Gastrocnemius medialis (tissue), 4 donors: ENCODE measurements at regions not wholly inside any gene's neighbourhood (a gene's known extent, or its start where the extent isn't known, plus 50 kb on each side); places are given as distances from the start of the nearest gene placed in this dataset.

Experiments
- ATAC-seq, 2 donors: fragments of 150-250 bp; one replicate each; pipeline ENCODE4 v1.9.1; 2016
- DNase-seq, 2 donors: peaks; one replicate each; pipeline ENCODE4 v3.0.0-alpha.2; 2019
- H3K27ac ChIP-seq, 4 donors: fragments of 200-600 bp; sonication (generic); 1 replicate in 1 of 4; 2 replicates in 3 of 4; pipeline ENCODE4 v1.5.1; 2016 to 2018; ENCODE audit warnings: mild to moderate bottlenecking in 2 of 4, moderate library complexity in 1 of 4
- H3K27me3 ChIP-seq, 3 donors: fragments of 200-600 bp; sonication (generic) in 2 of 3; 1 replicate in 1 of 3; 2 replicates in 2 of 3; pipeline versions ENCODE4 v1.5.1 to v1.6.0; 2016 to 2019; ENCODE audit warnings: mild to moderate bottlenecking in 1 of 3, moderate library complexity in 1 of 3
- H3K36me3 ChIP-seq, 2 donors: fragments of 200-600 bp; sonication (generic) in 1 of 2; one replicate each; pipeline ENCODE4 v1.5.1; 2017 to 2018
- H3K4me1 ChIP-seq, 2 donors: fragments of 200-600 bp; sonication (generic) in 1 of 2; one replicate each; pipeline ENCODE4 v1.5.1; 2016 to 2017; ENCODE audit warnings: mild to moderate bottlenecking in 2 of 2
- H3K4me3 ChIP-seq, 4 donors: fragments of 200-600 bp; sonication (generic) in 3 of 4; 1 replicate in 1 of 4; 2 replicates in 3 of 4; pipeline ENCODE4 v1.5.1; 2016 to 2019; ENCODE audit warnings: mild to moderate bottlenecking in 2 of 4
- H3K9me3 ChIP-seq, 3 donors: fragments of 200-600 bp; sonication (generic) in 2 of 3; 1 replicate in 1 of 3; 2 replicates in 2 of 3; pipeline ENCODE4 v1.5.1; 2016 to 2019
- CTCF ChIP-seq, 5 experiments: fragments of 450-650 bp in 3 of 5; fragments of 200-600 bp in 2 of 5; sonication (generic) in 2 of 5; IDR thresholded peaks in 4 of 5; conservative IDR thresholded peaks in 1 of 5; 1 replicate in 4 of 5; 2 replicates in 1 of 5; pipeline ENCODE4 v1.5.1; 2016 to 2019; ENCODE audit warnings: antibody characterized with exemption in 5 of 5, mild to moderate bottlenecking in 3 of 5, moderate library complexity in 3 of 5
- POLR2A ChIP-seq, 2 donors: fragments of 450-650 bp; IDR thresholded peaks; one replicate each; pipeline ENCODE4 v1.6.1; 2017; ENCODE audit warnings: antibody characterized with exemption in 2 of 2, mild to moderate bottlenecking in 2 of 2, moderate library complexity in 2 of 2
- in situ Hi-C, 4 donors: fragments of 200-750 bp; cut with MboI; loops; one replicate each; pipeline versions ENCODE4 v1.15.0 to v1.8.0; 2017; ENCODE audit warnings: low sequenced_read_pairs in 4 of 4
- intact Hi-C: fragments of 100-400 bp; cut with DNase I; formaldehyde crosslinking; loops from one replicate; pipeline ENCODE4 v1.15.1; 2023; ENCODE audit warnings: low total_unique reads

GRCh38 chr11:69359735-69360480 is 66.0 kb downstream of the MYEOV start:
- in situ Hi-C loops = no loop called here
- DNase-seq (no peak), ATAC-seq (no peak)
- H3K36me3 ChIP-seq = no peaks in the 10 kb centered on the region
- no peak overlapping the region for H3K4me3 ChIP-seq
- TF ChIP-seq POLR2A (IDR thresholded peaks at IDR 0.05) (no peak), CTCF (IDR thresholded peaks at IDR 0.05 in 4 of 5, conservative IDR thresholded peaks at IDR 0.05 in 1 of 5) (no peak)
- H3K27ac ChIP-seq = no peak overlapping the region
- peaks cover 0 to 6% (median 0%) of the 10 kb centered on the region in 3 donors for H3K9me3 ChIP-seq
- intact Hi-C loops = no loop called here
- H3K27me3 ChIP-seq = no peaks in the 10 kb centered on the region
- no peaks in the 10 kb centered on the region for H3K4me1 ChIP-seq

GRCh38 chr11:69360606-69361005 is 66.7 kb downstream of the MYEOV start:
- no peak for DNase-seq
- in situ Hi-C loops (no loop called here), intact Hi-C loops (no loop called here)
- TF ChIP-seq POLR2A (IDR thresholded peaks at IDR 0.05) (no peak), CTCF (IDR thresholded peaks at IDR 0.05 in 4 of 5, conservative IDR thresholded peaks at IDR 0.05 in 1 of 5) (no peak)
- H3K4me3 ChIP-seq = no peak overlapping the region
- peaks cover 0 to 6% (median 0%) of the 10 kb centered on the region in 3 donors for H3K9me3 ChIP-seq
- H3K27ac ChIP-seq = no peak overlapping the region
- no peaks in the 10 kb centered on the region for H3K4me1 ChIP-seq
- H3K27me3 ChIP-seq = no peaks in the 10 kb centered on the region
- ATAC-seq = no peak
- no peaks in the 10 kb centered on the region for H3K36me3 ChIP-seq

GRCh38 chr11:69361048-69361447 is 67.1 kb downstream of the MYEOV start:
- no peaks in the 10 kb centered on the region for H3K4me1 ChIP-seq
- H3K9me3 ChIP-seq = peaks cover 0 to 6% (median 0%) of the 10 kb centered on the region in 3 donors
- intact Hi-C loops (no loop called here), in situ Hi-C loops (no loop called here)
- TF ChIP-seq POLR2A (IDR thresholded peaks at IDR 0.05) (no peak), CTCF (IDR thresholded peaks at IDR 0.05 in 4 of 5, conservative IDR thresholded peaks at IDR 0.05 in 1 of 5) (no peak)
- H3K27ac ChIP-seq = no peak overlapping the region
- no peaks in the 10 kb centered on the region for H3K36me3 ChIP-seq
- DNase-seq (no peak), ATAC-seq (no peak)
- no peaks in the 10 kb centered on the region for H3K27me3 ChIP-seq
- H3K4me3 ChIP-seq = no peak overlapping the region

GRCh38 chr11:69361466-69361865 is 67.5 kb downstream of the MYEOV start:
- Histone ChIP-seq H3K27me3 (no peaks in the 10 kb centered on the region), H3K9me3 (peaks cover 0 to 6% (median 0%) of the 10 kb centered on the region in 3 donors), H3K4me3 (no peak overlapping the region), H3K4me1 (no peaks in the 10 kb centered on the region), H3K36me3 (no peaks in the 10 kb centered on the region), H3K27ac (no peak overlapping the region)
- in situ Hi-C loops = no loop called here
- DNase-seq (no peak), ATAC-seq (no peak)
- TF ChIP-seq POLR2A (IDR thresholded peaks at IDR 0.05) (no peak), CTCF (IDR thresholded peaks at IDR 0.05 in 4 of 5, conservative IDR thresholded peaks at IDR 0.05 in 1 of 5) (no peak)
- intact Hi-C loops = no loop called here

GRCh38 chr11:69362315-69362714 is 68.4 kb downstream of the MYEOV start:
- intact Hi-C loops (no loop called here), in situ Hi-C loops (no loop called here)
- TF ChIP-seq CTCF (IDR thresholded peaks at IDR 0.05 in 4 of 5, conservative IDR thresholded peaks at IDR 0.05 in 1 of 5) = no peak
- Histone ChIP-seq H3K4me1 (no peaks in the 10 kb centered on the region), H3K27me3 (no peaks in the 10 kb centered on the region), H3K27ac (no peak overlapping the region), H3K4me3 (no peak overlapping the region), H3K36me3 (no peaks in the 10 kb centered on the region), H3K9me3 (peaks cover 0 to 6% (median 0%) of the 10 kb centered on the region in 3 donors)
- ATAC-seq (no peak), DNase-seq (no peak)
